ENCODE measurements at regions not wholly inside any gene's neighbourhood (a gene's known extent, or its start where the extent isn't known, plus 50 kb on each side); places are given as distances from the start of the nearest gene placed in this dataset.
"Not testable (repeated sequence)": the region's sequence is repeated elsewhere in the genome, so short reads cannot be mapped to it uniquely, and the experiment has no call there.

- Mint-ChIP-seq H3K36me3 (ENCODE audit: low read depth) (no peaks in the 10 kb centered on the region), H3K27me3 (peaks cover 7% of the 10 kb centered on the region), H3K27ac (no peak overlapping the region), H3K4me1 (peaks cover 4% of the 10 kb centered on the region), H3K4me3 (no peak overlapping the region), H3K9me3 (ENCODE audit: low read depth) (peaks cover 5% of the 10 kb centered on the region)
- intact Hi-C loops (cut with DNase I, micrococcal nuclease): no loop called here
- CTCF ChIA-PET: interaction anchor here (1.6 kb wide), 1 partner anchor 9 kb away, joined by 5 read pairs; no protein-coding TSS in a partner anchor
- DNase-seq: no peak
- no peak for ATAC-seq
- POLR2A ChIA-PET: no interaction called here
Observed at GRCh38 chr10:3393958-3394357, 221.4 kb upstream of the PITRM1 start.

- H3K4me1 Mint-ChIP-seq: peaks cover 2% of the 10 kb centered on the region
- H3K9me3 Mint-ChIP-seq (ENCODE audit: low read depth): peaks cover 5% of the 10 kb centered on the region
- DNase-seq (no peak), ATAC-seq (no peak)
- ChIA-PET POLR2A (no interaction called here), CTCF (interaction anchor here (0.6 kb wide), 1 partner anchor 27 kb away, joined by 3 read pairs; no protein-coding TSS in a partner anchor)
- no peak overlapping the region for H3K27ac Mint-ChIP-seq
- peaks cover 5% of the 10 kb centered on the region for H3K27me3 Mint-ChIP-seq
- H3K4me3 Mint-ChIP-seq: no peak overlapping the region
- no peaks in the 10 kb centered on the region for H3K36me3 Mint-ChIP-seq (ENCODE audit: low read depth)
- intact Hi-C loops (cut with DNase I, micrococcal nuclease): no loop called here
Observed at GRCh38 chr10:3391657-3392056, 219.1 kb upstream of the PITRM1 start.

- H3K27ac Mint-ChIP-seq: no peak overlapping the region
- DNase-seq (no peak), ATAC-seq (no peak)
- ChIA-PET CTCF (no interaction called here), POLR2A (no interaction called here)
- intact Hi-C loops (cut with DNase I, micrococcal nuclease): no loop called here
- no peak overlapping the region for H3K4me3 Mint-ChIP-seq
- H3K4me1 Mint-ChIP-seq: no peaks in the 10 kb centered on the region
- no peaks in the 10 kb centered on the region for H3K36me3 Mint-ChIP-seq (ENCODE audit: low read depth)
- peaks cover 5% of the 10 kb centered on the region for H3K27me3 Mint-ChIP-seq
- peaks cover 10% of the 10 kb centered on the region for H3K9me3 Mint-ChIP-seq (ENCODE audit: low read depth)
Observed at GRCh38 chr10:3389130-3389529, 216.5 kb upstream of the PITRM1 start.

GRCh38 chr10:3385487-3385886 is 212.9 kb upstream of the PITRM1 start:
- Mint-ChIP-seq H3K27me3 (peaks cover 7% of the 10 kb centered on the region), H3K4me1 (no peaks in the 10 kb centered on the region), H3K36me3 (ENCODE audit: low read depth) (no peaks in the 10 kb centered on the region), H3K27ac (no peak overlapping the region), H3K9me3 (ENCODE audit: low read depth) (peaks cover 10% of the 10 kb centered on the region), H3K4me3 (no peak overlapping the region)
- CTCF ChIA-PET: interaction anchor here (1.2 kb wide), 1 partner anchor 12 kb away, joined by 3 read pairs; no protein-coding TSS in a partner anchor
- ATAC-seq (no peak), DNase-seq (no peak)
- intact Hi-C loops (cut with DNase I, micrococcal nuclease): no loop called here
- POLR2A ChIA-PET: no interaction called here

- Mint-ChIP-seq H3K4me1 (no peaks in the 10 kb centered on the region), H3K4me3 (no peak overlapping the region), H3K27me3 (peaks cover 7% of the 10 kb centered on the region), H3K27ac (no peak overlapping the region), H3K36me3 (ENCODE audit: low read depth) (no peaks in the 10 kb centered on the region), H3K9me3 (ENCODE audit: low read depth) (peaks cover 13% of the 10 kb centered on the region)
- ATAC-seq (no peak), DNase-seq (no peak)
- CTCF ChIA-PET: no interaction called here
- intact Hi-C loops (cut with DNase I, micrococcal nuclease): no loop called here
- POLR2A ChIA-PET: interaction anchor here (0.7 kb wide), 1 partner anchor 22 kb away, joined by 4 read pairs; no protein-coding TSS in a partner anchor
Observed at GRCh38 chr10:3382092-3382491, 209.5 kb upstream of the PITRM1 start.

GRCh38 chr10:3380406-3381050 is 207.9 kb upstream of the PITRM1 start:
- POLR2A ChIA-PET: no interaction called here
- Mint-ChIP-seq H3K36me3 (ENCODE audit: low read depth) (no peaks in the 10 kb centered on the region), H3K27me3 (peaks cover 4% of the 10 kb centered on the region), H3K27ac (no peak overlapping the region), H3K9me3 (ENCODE audit: low read depth) (peaks cover 11% of the 10 kb centered on the region), H3K4me1 (no peaks in the 10 kb centered on the region), H3K4me3 (no peak overlapping the region)
- DNase-seq: no peak
- CTCF ChIA-PET: no interaction called here
- intact Hi-C loops (cut with DNase I, micrococcal nuclease): no loop called here
- no peak for ATAC-seq

- intact Hi-C loops (cut with DNase I, micrococcal nuclease): no loop called here
- Mint-ChIP-seq H3K27ac (no peak overlapping the region), H3K36me3 (ENCODE audit: low read depth) (no peaks in the 10 kb centered on the region), H3K4me1 (no peaks in the 10 kb centered on the region), H3K27me3 (peaks cover 6% of the 10 kb centered on the region), H3K4me3 (no peak overlapping the region), H3K9me3 (ENCODE audit: low read depth) (peaks cover 2% of the 10 kb centered on the region)
- ATAC-seq: no peak
- DNase-seq: no peak
- CTCF ChIA-PET: no interaction called here
- POLR2A ChIA-PET: no interaction called here
Observed at GRCh38 chr10:3376631-3377030, 204.0 kb upstream of the PITRM1 start.

GRCh38 chr10:3375505-3375904 is 202.9 kb upstream of the PITRM1 start:
- peaks cover 2% of the 10 kb centered on the region for H3K9me3 Mint-ChIP-seq (ENCODE audit: low read depth)
- H3K27me3 Mint-ChIP-seq: peaks cover 3% of the 10 kb centered on the region
- H3K36me3 Mint-ChIP-seq (ENCODE audit: low read depth): no peaks in the 10 kb centered on the region
- ATAC-seq (no peak), DNase-seq (no peak)
- ChIA-PET POLR2A (no interaction called here), CTCF (interaction anchor here (0.7 kb wide), 1 partner anchor 1900 kb away, joined by 5 read pairs; no protein-coding TSS in a partner anchor)
- H3K4me3 Mint-ChIP-seq: no peak overlapping the region
- no peak overlapping the region for H3K27ac Mint-ChIP-seq
- H3K4me1 Mint-ChIP-seq: no peaks in the 10 kb centered on the region
- intact Hi-C loops (cut with DNase I, micrococcal nuclease): no loop called here

- Mint-ChIP-seq H3K4me1 (no peaks in the 10 kb centered on the region), H3K27ac (no peak overlapping the region), H3K27me3 (peaks cover 3% of the 10 kb centered on the region), H3K9me3 (ENCODE audit: low read depth) (peaks cover 2% of the 10 kb centered on the region), H3K36me3 (ENCODE audit: low read depth) (no peaks in the 10 kb centered on the region), H3K4me3 (no peak overlapping the region)
- intact Hi-C loops (cut with DNase I, micrococcal nuclease): no loop called here
- POLR2A ChIA-PET: no interaction called here
- CTCF ChIA-PET: interaction anchor here (0.7 kb wide), 1 partner anchor 1900 kb away, joined by 5 read pairs; no protein-coding TSS in a partner anchor
- DNase-seq: no peak
- no peak for ATAC-seq
Observed at GRCh38 chr10:3374914-3375313, 202.3 kb upstream of the PITRM1 start.

GRCh38 chr10:3373374-3374027 is 200.9 kb upstream of the PITRM1 start:
- H3K27me3 Mint-ChIP-seq; H3K4me1 Mint-ChIP-seq; ATAC-seq; H3K27ac Mint-ChIP-seq; H3K36me3 Mint-ChIP-seq (ENCODE audit: low read depth); H3K9me3 Mint-ChIP-seq (ENCODE audit: low read depth); H3K4me3 Mint-ChIP-seq; DNase-seq; POLR2A ChIA-PET; intact Hi-C loops (cut with DNase I, micrococcal nuclease): not testable (repeated sequence)
- CTCF ChIA-PET: interaction anchor here (0.7 to 1.0 kb wide), 2 partner anchors 12 to 134 kb away, joined by 3 read pairs; no protein-coding TSS in a partner anchor

GRCh38 chr10:3372281-3372680 is 199.7 kb upstream of the PITRM1 start:
- ChIA-PET POLR2A (no interaction called here), CTCF (no interaction called here)
- H3K27me3 Mint-ChIP-seq: peaks cover 4% of the 10 kb centered on the region
- H3K9me3 Mint-ChIP-seq (ENCODE audit: low read depth): no peaks in the 10 kb centered on the region
- H3K36me3 Mint-ChIP-seq (ENCODE audit: low read depth): no peaks in the 10 kb centered on the region
- DNase-seq (no peak), ATAC-seq (no peak)
- intact Hi-C loops (cut with DNase I, micrococcal nuclease): no loop called here
- no peak overlapping the region for H3K27ac Mint-ChIP-seq
- no peak overlapping the region for H3K4me3 Mint-ChIP-seq
- no peaks in the 10 kb centered on the region for H3K4me1 Mint-ChIP-seq

- CTCF ChIA-PET; H3K9me3 Mint-ChIP-seq (ENCODE audit: low read depth); H3K27ac Mint-ChIP-seq; ATAC-seq; H3K4me3 Mint-ChIP-seq; DNase-seq; POLR2A ChIA-PET; H3K36me3 Mint-ChIP-seq (ENCODE audit: low read depth); intact Hi-C loops (cut with DNase I, micrococcal nuclease); H3K27me3 Mint-ChIP-seq; H3K4me1 Mint-ChIP-seq: not testable (repeated sequence)
Observed at GRCh38 chr10:3371624-3372023, 199.0 kb upstream of the PITRM1 start.

Data from activated CD4-positive, alpha-beta T cell treated with anti-CD3 and anti-CD28 coated beads for 36 hours (primary cell).